Peyer's patch (tissue), 4 donors: ENCODE measurements at regions not wholly inside any gene's neighbourhood (a gene's known extent, or its start where the extent isn't known, plus 50 kb on each side); places are given as distances from the start of the nearest gene placed in this dataset.

Experiments
- DNase-seq, 3 donors: peaks; one replicate each; pipeline ENCODE4 v3.0.0-alpha.2; 2017 to 2019
- H3K27ac ChIP-seq, 4 donors: fragments of 200-600 bp; sonication (generic); one replicate each; pipeline ENCODE4 v1.5.1; 2016 to 2019
- H3K27me3 ChIP-seq, 2 donors: fragments of 200-600 bp; sonication (generic); one replicate each; pipeline ENCODE4 v1.5.1; 2019
- H3K36me3 ChIP-seq, 3 donors: fragments of 200-600 bp; sonication (generic); one replicate each; pipeline ENCODE4 v1.5.1; 2016 to 2019
- H3K4me1 ChIP-seq, 4 donors: fragments of 200-600 bp; sonication (generic); one replicate each; pipeline ENCODE4 v1.5.1; 2016 to 2019
- H3K4me3 ChIP-seq, 4 donors: fragments of 200-600 bp; sonication (generic); 1 replicate in 3 of 4; 2 replicates in 1 of 4; pipeline ENCODE4 v1.5.1; 2016 to 2019; ENCODE audit warnings: mild to moderate bottlenecking in 1 of 4
- H3K9me3 ChIP-seq, 4 donors: fragments of 200-600 bp; sonication (generic); one replicate each; pipeline ENCODE4 v1.5.1; 2016 to 2019; ENCODE audit warnings: mild to moderate bottlenecking in 1 of 4
- CTCF ChIP-seq, 6 experiments: fragments of 450-650 bp in 4 of 6; fragments of 200-600 bp in 2 of 6; sonication (generic) in 1 of 6; IDR thresholded peaks; one replicate each; pipeline ENCODE4 v1.5.1; 2017 to 2019; ENCODE audit warnings: antibody characterized with exemption in 6 of 6, mild to moderate bottlenecking in 3 of 6, moderate library complexity in 1 of 6
- POLR2A ChIP-seq, 2 donors: fragments of 450-650 bp; IDR thresholded peaks; one replicate each; pipeline ENCODE4 v1.5.1; 2017; ENCODE audit warnings: antibody characterized with exemption in 2 of 2, mild to moderate bottlenecking in 2 of 2, moderate library complexity in 2 of 2

GRCh38 chr1:187476671-187477070, 647.9 kb downstream of the PLA2G4A start:
- H3K4me3 ChIP-seq: no peak overlapping the region
- no peak for TF ChIP-seq CTCF (IDR thresholded peaks at IDR 0.05)
- TF ChIP-seq POLR2A (IDR thresholded peaks at IDR 0.05): no peak
- H3K27me3 ChIP-seq: no peaks in the 10 kb centered on the region
- H3K27ac ChIP-seq: no peak overlapping the region
- H3K36me3 ChIP-seq: no peaks in the 10 kb centered on the region
- H3K4me1 ChIP-seq: no peaks in the 10 kb centered on the region
- DNase-seq: no peak
- H3K9me3 ChIP-seq: no peaks in the 10 kb centered on the region

DNA sequence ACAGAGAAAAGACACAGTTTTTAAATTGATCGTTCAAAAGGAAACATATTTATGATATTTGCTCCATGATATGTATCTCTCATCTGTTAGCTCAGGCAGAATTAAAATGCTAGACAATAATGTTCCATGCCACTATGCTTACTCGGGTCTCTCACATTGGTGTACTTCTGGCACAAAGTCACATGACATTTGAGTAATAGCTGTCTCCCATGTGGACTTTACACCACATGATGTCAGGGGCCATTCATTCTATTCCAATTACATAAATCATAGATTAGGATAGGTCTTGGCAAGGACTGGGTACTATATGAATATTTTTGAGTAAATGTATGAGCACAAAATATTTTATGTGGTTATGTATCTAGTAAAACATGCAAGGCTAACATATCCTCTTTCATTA, 648.4 kb downstream of the PLA2G4A start:
- no peak for DNase-seq
- no peak overlapping the region for H3K4me3 ChIP-seq
- H3K4me1 ChIP-seq: no peaks in the 10 kb centered on the region

DNA sequence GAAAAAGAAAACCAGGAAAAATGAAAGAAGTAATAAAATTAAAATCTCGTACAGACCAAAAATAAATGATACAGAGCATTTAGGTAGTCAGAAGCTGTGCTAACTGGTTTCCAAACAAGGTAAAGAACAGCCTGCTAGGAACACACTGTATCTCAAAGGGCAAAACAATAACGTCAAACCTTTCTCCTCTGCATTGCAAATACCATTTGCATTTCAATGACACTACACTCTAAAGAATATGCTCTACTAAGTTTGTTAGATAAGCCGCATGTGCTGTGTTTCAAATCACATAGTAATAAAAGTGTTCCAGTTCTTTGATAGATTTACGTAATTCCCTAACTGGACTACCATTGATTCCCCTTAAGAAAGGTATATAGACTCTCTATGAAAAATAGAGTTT, 648.8 kb downstream of the PLA2G4A start:
- DNase-seq: no peak
- no peaks in the 10 kb centered on the region for H3K36me3 ChIP-seq
- H3K4me1 ChIP-seq: no peaks in the 10 kb centered on the region
- TF ChIP-seq POLR2A (IDR thresholded peaks at IDR 0.05) (no peak), CTCF (IDR thresholded peaks at IDR 0.05) (no peak)
- no peak overlapping the region for H3K4me3 ChIP-seq
- no peaks in the 10 kb centered on the region for H3K27me3 ChIP-seq
- no peaks in the 10 kb centered on the region for H3K9me3 ChIP-seq
- H3K27ac ChIP-seq: no peak overlapping the region

More for the DNA sequence above, 648.4 kb downstream of the PLA2G4A start:
- TF ChIP-seq POLR2A (IDR thresholded peaks at IDR 0.05) (no peak), CTCF (IDR thresholded peaks at IDR 0.05) (no peak)
- H3K9me3 ChIP-seq: no peaks in the 10 kb centered on the region
- H3K36me3 ChIP-seq: no peaks in the 10 kb centered on the region
- no peaks in the 10 kb centered on the region for H3K27me3 ChIP-seq
- H3K27ac ChIP-seq: no peak overlapping the region

- Histone ChIP-seq H3K4me3 (no peak overlapping the region), H3K4me1 (no peaks in the 10 kb centered on the region), H3K9me3 (no peaks in the 10 kb centered on the region), H3K27me3 (no peaks in the 10 kb centered on the region), H3K36me3 (no peaks in the 10 kb centered on the region), H3K27ac (no peak overlapping the region)
- no peak for DNase-seq
- TF ChIP-seq CTCF (IDR thresholded peaks at IDR 0.05) (no peak), POLR2A (IDR thresholded peaks at IDR 0.05) (no peak)
These were observed 652.9 kb downstream of the PLA2G4A start for GRCh38 chr1:187481581-187482148.

GRCh38 chr1:187490266-187490665, 661.5 kb downstream of the PLA2G4A start:
- no peaks in the 10 kb centered on the region for H3K27me3 ChIP-seq
- H3K4me1 ChIP-seq: no peaks in the 10 kb centered on the region
- H3K9me3 ChIP-seq: no peaks in the 10 kb centered on the region
- H3K27ac ChIP-seq: no peak overlapping the region
- H3K36me3 ChIP-seq: no peaks in the 10 kb centered on the region
- TF ChIP-seq POLR2A (IDR thresholded peaks at IDR 0.05) (no peak), CTCF (IDR thresholded peaks at IDR 0.05) (no peak)
- no peak for DNase-seq
- no peak overlapping the region for H3K4me3 ChIP-seq
